HL-60/S4 treated with phorbol 12-myristate 13-acetate at 8.2 ng/mL for 4 days and 3 days (cell line): ENCODE measurements at regions not wholly inside any gene's neighbourhood (a gene's known extent, or its start where the extent isn't known, plus 50 kb on each side); places are given as distances from the start of the nearest gene placed in this dataset.
"Not testable (repeated sequence)": the region's sequence is repeated elsewhere in the genome, so short reads cannot be mapped to it uniquely, and the experiment has no call there.

ENCODE experiments used
- in situ Hi-C: fragments of 300-500 bp; cut with MboI; formaldehyde crosslinking; loops from 2 replicates; pipeline ENCODE4 v1.15.0; 2022; ENCODE audit warnings: low sequenced_read_pairs

GRCh38 chr14:38366374-38366773, 110.5 kb upstream of the CLEC14A start:
- in situ Hi-C loops, result no loop called here

- in situ Hi-C loops, result no loop called here
Observed at GRCh38 chr14:38363217-38363616, 107.3 kb upstream of the CLEC14A start.

GRCh38 chr14:38357557-38357956, 101.7 kb upstream of the CLEC14A start:
- in situ Hi-C loops, result no loop called here

- in situ Hi-C loops, result not testable (repeated sequence)
Observed at GRCh38 chr14:38355473-38355872, 99.6 kb upstream of the CLEC14A start.

- in situ Hi-C loops, result no loop called here
Observed at GRCh38 chr14:38350102-38350501, 94.2 kb upstream of the CLEC14A start.

- in situ Hi-C loops, result no loop called here
Observed at GRCh38 chr14:38342803-38343202, 86.9 kb upstream of the CLEC14A start.

GRCh38 chr14:38339696-38340095, 83.8 kb upstream of the CLEC14A start:
- in situ Hi-C loops, result no loop called here

GRCh38 chr14:38336298-38336697, 80.4 kb upstream of the CLEC14A start:
- in situ Hi-C loops, result no loop called here

GRCh38 chr14:38330275-38330674, 74.4 kb upstream of the CLEC14A start:
- in situ Hi-C loops, result no loop called here

- in situ Hi-C loops, result no loop called here
Observed at GRCh38 chr14:38329246-38329645, 73.4 kb upstream of the CLEC14A start.

- in situ Hi-C loops, result no loop called here
Observed at GRCh38 chr14:38316922-38317321, 61.0 kb upstream of the CLEC14A start.

- in situ Hi-C loops, result no loop called here
Observed at GRCh38 chr14:38311655-38312054, 55.8 kb upstream of the CLEC14A start.

- in situ Hi-C loops, result no loop called here
Observed at GRCh38 chr14:38310420-38310995, 54.6 kb upstream of the CLEC14A start.

- in situ Hi-C loops, result no loop called here
Observed at GRCh38 chr14:38309522-38310277, 53.8 kb upstream of the CLEC14A start.
